ENCODE measurements at regions not wholly inside any gene's neighbourhood (a gene's known extent, or its start where the extent isn't known, plus 50 kb on each side); places are given as distances from the start of the nearest gene placed in this dataset.

DNA sequence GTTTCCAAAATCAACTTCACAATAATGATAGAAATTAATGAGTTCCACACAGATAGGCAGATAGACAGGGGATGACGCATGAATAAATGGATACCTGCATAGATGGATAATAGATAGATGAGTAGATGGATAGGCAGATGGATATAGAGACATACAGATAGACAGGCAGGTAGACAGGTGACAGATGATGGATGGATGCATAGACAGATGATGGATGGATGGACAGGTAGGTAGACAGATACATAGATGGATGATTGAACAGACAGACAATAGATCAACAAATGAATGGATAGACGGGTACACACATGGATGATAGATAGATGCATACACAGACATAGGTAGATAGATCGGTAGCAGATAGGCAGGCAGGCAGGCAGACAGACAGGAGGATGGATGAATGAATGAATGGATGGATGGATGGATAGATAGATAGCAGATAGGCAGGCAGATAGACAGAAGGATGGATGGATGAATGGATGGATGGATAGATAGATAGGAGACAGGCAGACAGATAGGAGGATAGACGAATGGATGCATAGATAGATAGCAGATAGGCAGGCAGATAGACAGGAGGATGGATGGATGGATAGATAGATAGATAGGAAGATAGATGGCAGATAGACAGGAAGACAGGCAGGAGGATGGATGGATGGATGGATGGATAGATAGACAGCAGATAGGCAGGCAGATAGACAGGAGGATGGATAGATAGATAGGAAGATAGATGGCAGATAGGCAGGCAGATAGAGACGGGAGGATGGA is 142.5 kb downstream of the RBFOX3 start:
- Histone ChIP-seq H3K9ac (ENCODE audit: control insufficient read depth, extremely low read depth, insufficient read depth, low read length) (no peak overlapping the region), H2AFZ (ENCODE audit: control insufficient read depth, low read length) (no peak overlapping the region), H3K9me3 (ENCODE audit: control insufficient read depth, low read depth, low read length) (peaks cover 2% of the 10 kb centered on the region), H3K27me3 (ENCODE audit: control insufficient read depth, extremely low read depth, insufficient read depth, low read length) (peaks cover 10% of the 10 kb centered on the region), H3K79me2 (ENCODE audit: control insufficient read depth, insufficient read depth, low read length) (no peaks in the 10 kb centered on the region), H4K20me1 (ENCODE audit: control insufficient read depth, extremely low read depth, insufficient read depth, low read length) (no peaks in the 10 kb centered on the region), H3K27ac (ENCODE audit: control insufficient read depth, insufficient read depth, low read length) (no peak overlapping the region), H3K4me2 (ENCODE audit: control insufficient read depth, extremely low read depth, insufficient read depth, low read depth, low read length) (no peak overlapping the region), H3K36me3 (ENCODE audit: control insufficient read depth in 2 of 2, extremely low read depth in 1 of 2, insufficient read depth in 2 of 2, low read length in 2 of 2) (no peaks in the 10 kb centered on the region), H3K9me1 (ENCODE audit: control insufficient read depth, extremely low read depth, insufficient read depth, low read length) (no peaks in the 10 kb centered on the region), H3K4me3 (ENCODE audit: control insufficient read depth in 2 of 3, extremely low read depth in 1 of 3, insufficient read depth in 2 of 3, low read depth in 1 of 3, low read length in 3 of 3) (no peak overlapping the region), H3K4me1 (ENCODE audit: control insufficient read depth, extremely low read depth, insufficient read depth, low read length) (no peaks in the 10 kb centered on the region)
- DNase-seq (ENCODE audit: low read depth, low spot score): no peak
- dilution Hi-C loops (cut with MboI; ENCODE audit: extremely low pct_ligation_motif_present, low sequenced_read_pairs): no loop called here
- no peak for TF ChIP-seq EZH2 (IDR thresholded peaks at IDR 0.05; ENCODE audit: low read length)
- TF ChIP-seq, protein P1, sequence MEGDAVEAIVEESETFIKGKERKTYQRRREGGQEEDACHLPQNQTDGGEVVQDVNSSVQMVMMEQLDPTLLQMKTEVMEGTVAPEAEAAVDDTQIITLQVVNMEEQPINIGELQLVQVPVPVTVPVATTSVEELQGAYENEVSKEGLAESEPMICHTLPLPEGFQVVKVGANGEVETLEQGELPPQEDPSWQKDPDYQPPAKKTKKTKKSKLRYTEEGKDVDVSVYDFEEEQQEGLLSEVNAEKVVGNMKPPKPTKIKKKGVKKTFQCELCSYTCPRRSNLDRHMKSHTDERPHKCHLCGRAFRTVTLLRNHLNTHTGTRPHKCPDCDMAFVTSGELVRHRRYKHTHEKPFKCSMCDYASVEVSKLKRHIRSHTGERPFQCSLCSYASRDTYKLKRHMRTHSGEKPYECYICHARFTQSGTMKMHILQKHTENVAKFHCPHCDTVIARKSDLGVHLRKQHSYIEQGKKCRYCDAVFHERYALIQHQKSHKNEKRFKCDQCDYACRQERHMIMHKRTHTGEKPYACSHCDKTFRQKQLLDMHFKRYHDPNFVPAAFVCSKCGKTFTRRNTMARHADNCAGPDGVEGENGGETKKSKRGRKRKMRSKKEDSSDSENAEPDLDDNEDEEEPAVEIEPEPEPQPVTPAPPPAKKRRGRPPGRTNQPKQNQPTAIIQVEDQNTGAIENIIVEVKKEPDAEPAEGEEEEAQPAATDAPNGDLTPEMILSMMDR (optimal IDR thresholded peaks at IDR 0.05 in 1 of 3, IDR thresholded peaks at IDR 0.05 in 1 of 3, conservative IDR thresholded peaks at IDR 0.05 in 1 of 3; ENCODE audit: extremely low read depth in 1 of 3, insufficient read depth in 2 of 3, low read length in 3 of 3): no peak
- no peak for FAIRE-seq

DNA sequence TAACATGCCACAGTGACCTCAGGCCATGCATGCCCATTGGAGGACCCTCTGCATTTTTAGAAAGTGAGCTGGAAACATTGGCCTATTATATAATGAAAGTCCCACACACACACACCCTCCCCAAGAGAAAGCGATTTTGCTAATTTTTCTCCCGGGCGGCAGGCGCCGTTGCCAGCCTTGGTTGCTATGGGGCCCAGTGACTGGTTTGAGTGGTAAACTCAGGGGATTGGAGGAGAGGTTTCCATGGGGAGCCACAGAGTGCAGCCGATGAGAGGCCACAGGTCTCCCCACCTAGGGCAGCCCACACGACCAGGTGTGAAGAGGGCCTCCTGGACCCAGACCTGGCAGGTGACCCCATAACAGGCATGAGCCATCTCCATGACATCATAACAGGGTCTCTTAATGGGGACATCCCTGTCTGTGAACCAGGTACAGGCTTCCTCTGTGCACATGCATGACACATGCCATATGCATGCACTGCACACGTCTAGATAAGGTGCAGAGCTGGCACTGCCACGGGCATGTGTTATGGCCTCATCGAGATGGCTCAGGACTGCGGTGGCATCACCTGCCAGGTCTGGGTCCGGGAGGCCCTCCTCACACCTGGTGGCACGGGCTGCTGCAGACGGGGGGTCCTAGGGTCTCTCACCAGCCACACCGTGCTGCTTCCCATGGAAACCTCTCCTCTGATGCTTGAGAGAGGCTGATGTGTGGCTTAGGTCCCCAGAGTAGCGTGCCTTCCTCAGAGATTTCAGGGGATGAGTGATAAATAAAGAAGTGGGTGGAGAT is 144.1 kb downstream of the RBFOX3 start:
- H3K4me3 ChIP-seq (ENCODE audit: control insufficient read depth in 2 of 3, extremely low read depth in 1 of 3, insufficient read depth in 2 of 3, low read depth in 1 of 3, low read length in 3 of 3): no peak overlapping the region
- H3K4me1 ChIP-seq (ENCODE audit: control insufficient read depth, extremely low read depth, insufficient read depth, low read length): no peaks in the 10 kb centered on the region
- no peak overlapping the region for H3K9ac ChIP-seq (ENCODE audit: control insufficient read depth, extremely low read depth, insufficient read depth, low read length)
- H3K27me3 ChIP-seq (ENCODE audit: control insufficient read depth, extremely low read depth, insufficient read depth, low read length): peaks cover 7% of the 10 kb centered on the region
- no peak for TF ChIP-seq EZH2 (IDR thresholded peaks at IDR 0.05; ENCODE audit: low read length)
- TF ChIP-seq, protein P1 (optimal IDR thresholded peaks at IDR 0.05 in 1 of 3, IDR thresholded peaks at IDR 0.05 in 1 of 3, conservative IDR thresholded peaks at IDR 0.05 in 1 of 3; ENCODE audit: extremely low read depth in 1 of 3, insufficient read depth in 2 of 3, low read length in 3 of 3): no peak
- H4K20me1 ChIP-seq (ENCODE audit: control insufficient read depth, extremely low read depth, insufficient read depth, low read length): no peaks in the 10 kb centered on the region
- H2AFZ ChIP-seq (ENCODE audit: control insufficient read depth, low read length): no peak overlapping the region
- H3K4me2 ChIP-seq (ENCODE audit: control insufficient read depth, extremely low read depth, insufficient read depth, low read depth, low read length): no peak overlapping the region
- no peaks in the 10 kb centered on the region for H3K36me3 ChIP-seq (ENCODE audit: control insufficient read depth in 2 of 2, extremely low read depth in 1 of 2, insufficient read depth in 2 of 2, low read length in 2 of 2)
- no peaks in the 10 kb centered on the region for H3K79me2 ChIP-seq (ENCODE audit: control insufficient read depth, insufficient read depth, low read length)
- DNase-seq (ENCODE audit: low read depth, low spot score) (no peak), FAIRE-seq (no peak)
- dilution Hi-C loops (cut with MboI; ENCODE audit: extremely low pct_ligation_motif_present, low sequenced_read_pairs): no loop called here
- no peak overlapping the region for H3K27ac ChIP-seq (ENCODE audit: control insufficient read depth, insufficient read depth, low read length)
- peaks cover 2% of the 10 kb centered on the region for H3K9me3 ChIP-seq (ENCODE audit: control insufficient read depth, low read depth, low read length)
- H3K9me1 ChIP-seq (ENCODE audit: control insufficient read depth, extremely low read depth, insufficient read depth, low read length): no peaks in the 10 kb centered on the region

Data from keratinocyte (primary cell).